HG02885 (cell line): ENCODE measurements at regions not wholly inside any gene's neighbourhood (a gene's known extent, or its start where the extent isn't known, plus 50 kb on each side); places are given as distances from the start of the nearest gene placed in this dataset.

Source experiments
- ATAC-seq: cut with Tn5 transposase; IDR thresholded peaks from one replicate; pipeline ENCODE4 v1.9.1; 2021; ENCODE audit warnings: mild to moderate bottlenecking; ENCODE audit not compliant: unreplicated experiment, poor library complexity

DNA sequence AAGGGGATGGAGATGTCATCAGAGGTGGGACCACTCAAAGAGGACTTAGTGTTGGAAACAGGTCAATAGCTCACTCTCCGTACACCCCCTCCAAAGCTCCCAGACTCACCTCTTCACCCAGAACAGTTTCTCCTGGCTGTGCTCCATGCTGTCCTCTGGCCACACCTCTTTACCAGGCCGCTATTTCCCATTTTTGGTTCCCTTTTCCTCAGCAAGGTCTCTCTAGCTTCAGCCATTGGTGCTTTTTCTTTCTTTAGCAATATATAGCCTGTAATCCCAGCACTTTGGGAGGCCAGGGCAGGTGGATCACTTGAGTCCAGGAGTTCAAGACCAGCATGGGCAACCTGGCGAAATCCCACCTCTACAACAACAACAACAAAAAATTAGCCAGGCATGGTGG, 123.6 kb upstream of the SMAD3 start:
- no peak for ATAC-seq

DNA sequence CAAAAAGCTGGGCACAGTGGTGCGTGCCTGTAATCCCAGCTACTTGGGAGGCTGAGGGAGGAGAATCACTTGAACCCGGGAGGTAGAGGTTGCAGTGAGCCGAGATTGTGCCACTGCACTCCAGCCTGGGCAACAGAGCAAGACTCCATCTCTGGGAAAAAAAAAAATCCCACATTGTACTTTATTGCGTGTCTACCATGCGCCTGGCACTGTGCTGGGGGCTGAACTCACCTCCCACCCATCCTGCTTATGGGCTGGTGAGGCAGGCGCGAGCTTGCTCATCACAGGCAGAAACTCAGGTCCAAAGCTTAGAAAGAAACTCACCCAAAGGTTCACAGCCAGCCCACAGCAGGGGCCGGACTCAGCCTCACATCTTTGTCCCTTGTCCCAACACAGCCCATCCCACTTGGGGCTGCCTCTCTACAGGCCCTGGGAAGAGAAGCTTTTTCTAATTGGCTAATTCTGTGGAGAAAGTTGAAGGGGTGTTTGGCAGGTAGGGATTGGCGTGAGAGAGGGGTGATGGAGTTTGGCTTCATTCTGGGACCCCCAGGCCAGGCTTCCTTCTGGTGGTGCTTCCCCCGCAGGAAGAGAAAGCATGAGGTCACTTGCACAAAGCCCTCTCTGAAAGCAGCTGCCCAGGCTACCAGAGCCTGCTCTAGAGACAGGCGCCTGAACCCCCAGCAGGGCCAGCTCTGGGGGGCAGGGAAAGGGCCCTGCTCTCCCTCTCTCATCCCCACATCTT, 122.6 kb upstream of the SMAD3 start:
- no peak for ATAC-seq

DNA sequence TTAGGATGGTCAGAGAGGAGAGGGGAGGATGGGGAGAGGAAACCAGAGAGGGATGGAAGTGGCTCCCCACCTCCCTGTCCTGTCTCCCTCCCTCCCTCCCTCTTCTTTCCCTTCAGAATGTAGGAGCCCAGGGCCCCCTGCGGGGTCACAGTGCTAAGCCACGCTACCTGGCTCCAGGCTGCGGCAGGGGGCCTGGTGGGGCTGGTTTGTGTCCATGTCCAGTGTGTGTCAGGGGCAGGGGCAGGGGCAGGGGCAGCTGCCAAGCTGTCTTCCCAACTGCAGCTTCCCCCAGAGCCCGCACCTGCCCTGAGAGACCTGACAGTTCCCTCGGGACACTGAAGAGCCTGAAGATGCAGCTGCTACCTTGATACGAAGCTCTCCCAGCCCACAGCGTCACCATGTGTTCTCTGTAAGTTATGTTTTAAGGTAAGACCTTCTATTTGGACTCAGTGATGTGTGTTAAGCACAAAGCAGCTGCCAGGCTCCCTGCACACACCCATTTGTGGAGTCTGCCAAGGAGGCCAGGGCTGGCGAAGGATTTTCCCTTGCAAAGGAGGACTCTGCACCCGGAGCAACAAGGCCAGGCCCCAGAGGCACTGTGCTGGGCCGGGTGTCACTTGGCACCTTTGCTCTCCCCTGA, 121.8 kb upstream of the SMAD3 start:
- ATAC-seq, result no peak

DNA sequence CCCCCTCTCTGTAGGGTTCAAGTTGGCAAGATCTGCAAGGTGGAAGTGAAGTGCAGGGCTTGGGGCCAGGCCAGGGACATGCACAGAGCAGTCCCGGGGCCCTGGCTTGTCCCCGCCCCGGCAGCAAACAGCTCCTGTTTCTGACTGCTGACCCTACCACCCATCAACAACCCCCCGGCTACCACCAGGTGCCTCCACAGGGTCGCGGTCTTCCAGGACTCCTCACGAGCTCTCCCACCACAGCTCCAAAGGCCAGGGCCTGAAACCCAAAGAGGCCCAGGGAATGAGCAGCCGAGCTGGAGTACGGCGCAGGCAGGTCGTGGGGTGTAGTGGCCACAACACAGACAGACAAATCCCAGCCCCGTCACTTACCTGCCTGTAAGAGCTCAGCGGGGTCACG, 121.3 kb upstream of the SMAD3 start:
- no peak for ATAC-seq

DNA sequence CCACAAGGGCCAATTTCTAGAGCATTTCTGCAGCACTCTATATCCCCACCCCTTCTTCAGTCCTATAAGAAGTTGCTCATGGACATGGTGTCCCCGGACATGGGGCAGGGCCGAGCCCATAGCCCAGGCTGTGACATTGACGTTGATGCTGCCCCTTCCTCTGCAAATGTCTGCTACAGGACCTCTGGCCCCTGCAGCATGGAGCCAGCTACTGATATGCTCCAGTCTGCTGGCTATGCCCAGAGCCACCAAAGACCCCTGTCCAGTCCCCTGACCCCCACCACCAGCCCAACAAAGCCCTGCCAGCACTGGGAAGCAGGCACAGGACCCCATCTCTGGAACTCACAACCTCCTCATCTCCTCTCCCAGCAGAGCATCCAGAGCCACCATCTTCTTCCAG, 120.1 kb upstream of the SMAD3 start:
- no peak for ATAC-seq

DNA sequence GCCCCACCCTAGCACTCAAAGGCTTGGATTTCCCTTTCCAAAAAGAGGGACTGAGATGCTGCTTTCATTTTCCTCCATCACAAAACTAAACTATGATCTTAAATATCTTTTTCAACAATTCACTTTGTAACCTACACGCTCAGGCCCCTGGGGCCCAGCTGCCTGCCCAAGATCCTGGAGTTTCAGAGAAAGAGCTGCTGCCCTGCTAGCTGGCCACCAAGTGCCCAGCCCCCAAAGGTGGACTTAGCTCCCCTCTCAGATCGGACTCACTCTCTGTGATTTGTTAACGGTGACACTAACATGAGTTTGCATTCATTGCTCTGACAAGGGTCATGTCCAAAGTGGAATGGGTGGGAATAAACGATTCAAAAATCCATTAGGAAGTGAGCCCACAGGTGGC, 119.6 kb upstream of the SMAD3 start:
- ATAC-seq, result no peak

DNA sequence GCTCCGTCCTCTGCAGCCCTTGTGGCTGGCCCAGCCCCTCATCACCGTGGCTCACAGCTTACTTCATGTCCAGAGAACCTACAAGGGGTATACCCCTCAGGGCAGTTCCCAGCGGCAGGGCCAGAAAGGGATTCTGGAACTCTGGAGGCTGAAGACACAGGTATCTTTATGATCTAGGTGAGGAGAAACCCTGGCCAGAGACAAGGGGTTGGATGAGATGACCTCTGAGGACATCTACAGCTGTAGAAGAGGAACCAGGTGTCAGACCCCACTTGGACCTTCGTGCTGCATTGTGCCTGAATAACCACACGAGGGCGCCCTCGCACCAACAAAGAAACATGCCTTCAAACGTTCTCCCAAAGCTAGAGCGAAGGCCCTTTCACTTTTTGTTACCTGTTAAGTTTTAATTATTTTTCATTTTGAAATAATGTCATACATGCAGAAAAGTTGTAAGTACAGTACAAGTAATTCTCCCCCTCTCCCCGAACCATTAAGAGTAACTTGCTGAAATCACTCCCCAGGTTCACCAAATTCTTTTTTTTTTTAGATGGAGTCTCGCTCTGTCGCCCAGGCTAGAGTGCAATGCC, 118.7 kb upstream of the SMAD3 start:
- peak; percentile 56 for ATAC-seq

DNA sequence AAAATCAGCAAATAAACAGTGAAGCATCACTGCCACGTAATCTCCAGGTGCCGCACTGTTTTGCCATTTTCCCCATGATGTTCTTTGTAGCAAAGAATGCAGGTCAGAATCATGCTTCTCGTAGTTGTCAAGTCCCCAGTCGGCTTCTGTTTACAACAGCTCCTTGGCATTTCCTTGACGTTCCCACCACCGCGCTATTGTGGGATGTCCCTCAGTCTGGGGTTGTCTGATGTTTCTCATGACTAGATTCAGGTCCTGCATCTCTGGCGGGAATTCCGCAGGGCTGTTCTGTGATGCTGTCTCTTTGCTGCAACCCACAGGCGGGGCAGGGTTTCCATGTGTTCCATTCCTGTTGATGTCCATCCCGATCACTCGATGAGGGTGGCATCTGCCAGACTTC, 117.9 kb upstream of the SMAD3 start:
- ATAC-seq, result no peak

DNA sequence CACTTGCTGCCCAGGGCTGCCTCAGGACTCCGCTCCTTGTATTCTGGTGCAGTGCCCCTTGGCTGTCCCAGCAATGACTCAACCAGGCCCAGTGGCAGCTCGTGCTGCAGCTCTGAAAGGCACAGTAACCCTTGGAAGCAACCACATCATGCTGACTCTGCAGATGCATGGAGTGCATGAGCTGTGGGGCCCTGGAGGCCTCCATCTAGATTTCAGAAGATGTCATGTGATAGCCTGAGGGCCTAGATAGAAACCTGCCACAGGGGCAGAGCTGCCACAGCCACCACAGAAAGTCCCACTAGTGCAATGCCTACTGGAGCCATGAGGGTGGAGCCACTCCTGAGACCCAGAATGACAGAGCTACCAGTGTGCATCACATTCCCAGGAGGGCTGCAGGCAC, 117.1 kb upstream of the SMAD3 start:
- no peak for ATAC-seq

DNA sequence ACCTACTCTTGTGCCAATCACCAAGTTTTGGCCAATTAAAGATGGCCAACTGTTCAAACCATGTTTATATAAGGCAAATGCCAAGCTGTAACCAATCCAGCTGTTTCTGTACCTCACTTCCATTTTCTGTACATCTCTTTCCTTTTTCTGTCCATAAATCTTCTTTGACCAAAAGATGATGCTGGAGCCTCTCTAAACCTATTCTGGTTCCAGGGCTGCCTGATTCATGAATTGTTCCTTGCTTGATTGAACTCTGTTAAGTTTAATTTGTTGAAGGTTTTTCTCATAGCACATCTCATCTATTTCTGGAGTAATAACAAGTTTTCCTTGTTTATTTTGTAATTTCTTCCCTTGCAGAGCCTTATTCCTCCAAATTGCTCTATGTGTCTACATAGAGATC, 115.3 kb upstream of the SMAD3 start:
- ATAC-seq, result no peak

DNA sequence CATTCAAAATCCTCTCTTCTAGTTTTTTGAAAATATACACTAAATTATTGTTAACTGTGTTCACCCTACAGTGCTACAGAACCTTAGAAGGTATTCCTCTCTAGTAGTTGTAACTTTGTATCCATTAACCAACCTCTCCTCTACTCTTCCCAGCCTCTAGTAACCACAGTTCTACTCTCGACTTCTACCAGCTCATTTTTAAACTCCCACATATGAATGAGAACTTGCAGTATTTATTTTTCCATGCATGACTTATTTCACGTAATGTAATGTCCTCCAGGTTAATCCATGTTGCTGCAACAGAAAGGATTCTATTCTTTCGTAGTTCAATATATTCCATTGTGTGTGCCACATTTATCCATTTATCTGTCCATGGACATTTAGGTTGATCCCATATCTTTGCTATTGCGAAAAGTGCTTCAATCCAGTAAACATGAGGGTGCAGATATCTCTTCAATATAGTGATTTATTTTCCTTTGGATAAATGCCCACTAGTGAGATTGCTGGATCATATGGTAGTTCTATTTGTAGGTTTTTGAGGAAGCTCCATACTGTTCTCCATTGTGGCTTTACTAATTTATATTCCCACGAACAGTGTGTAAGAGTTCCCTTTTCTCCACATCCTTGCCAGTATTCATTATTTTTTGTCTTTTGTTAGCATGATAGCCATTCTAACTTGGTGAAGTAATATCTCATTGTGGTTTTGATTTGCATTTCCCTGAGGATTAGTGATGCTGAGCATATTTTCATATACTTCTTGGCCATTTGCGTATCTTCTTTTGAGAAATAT, 113.7 kb upstream of the SMAD3 start:
- ATAC-seq, result no peak

DNA sequence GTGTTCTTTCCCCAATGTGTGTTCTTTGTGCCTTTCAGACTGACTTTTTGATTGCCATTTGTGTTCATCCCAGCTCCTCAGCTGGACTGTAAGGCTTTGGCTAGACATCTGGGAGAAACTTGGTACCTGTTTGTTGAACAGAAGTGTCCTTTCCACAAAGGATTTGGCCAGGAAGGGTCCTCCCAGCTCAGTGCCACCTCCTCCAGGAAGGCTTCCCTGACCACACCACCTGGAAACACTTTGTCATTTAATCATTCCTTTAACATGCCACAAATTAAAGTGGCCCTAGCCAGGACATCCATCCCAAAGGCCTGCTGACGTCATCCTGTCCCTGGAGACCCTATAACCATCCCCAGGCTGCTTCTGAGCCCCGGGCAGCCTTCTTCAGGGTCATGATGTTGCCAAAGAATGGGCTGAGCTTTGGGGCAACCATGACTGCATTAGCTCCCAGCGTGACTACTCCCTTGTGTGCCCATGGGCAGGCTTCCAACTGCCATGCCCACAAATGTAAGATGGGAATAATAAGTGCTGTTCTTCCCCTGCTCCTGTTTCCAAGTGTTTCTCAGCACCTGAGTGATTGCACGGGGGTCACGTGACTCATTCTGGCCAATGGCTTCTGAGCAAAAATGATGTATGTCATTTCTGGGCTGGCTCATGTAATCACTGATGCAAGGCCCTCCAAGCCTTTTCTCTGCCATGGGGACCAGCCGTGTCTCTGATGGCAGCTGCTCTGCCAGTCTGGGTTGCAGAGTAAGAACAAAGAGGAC, 112.5 kb upstream of the SMAD3 start:
- ATAC-seq, result no peak

DNA sequence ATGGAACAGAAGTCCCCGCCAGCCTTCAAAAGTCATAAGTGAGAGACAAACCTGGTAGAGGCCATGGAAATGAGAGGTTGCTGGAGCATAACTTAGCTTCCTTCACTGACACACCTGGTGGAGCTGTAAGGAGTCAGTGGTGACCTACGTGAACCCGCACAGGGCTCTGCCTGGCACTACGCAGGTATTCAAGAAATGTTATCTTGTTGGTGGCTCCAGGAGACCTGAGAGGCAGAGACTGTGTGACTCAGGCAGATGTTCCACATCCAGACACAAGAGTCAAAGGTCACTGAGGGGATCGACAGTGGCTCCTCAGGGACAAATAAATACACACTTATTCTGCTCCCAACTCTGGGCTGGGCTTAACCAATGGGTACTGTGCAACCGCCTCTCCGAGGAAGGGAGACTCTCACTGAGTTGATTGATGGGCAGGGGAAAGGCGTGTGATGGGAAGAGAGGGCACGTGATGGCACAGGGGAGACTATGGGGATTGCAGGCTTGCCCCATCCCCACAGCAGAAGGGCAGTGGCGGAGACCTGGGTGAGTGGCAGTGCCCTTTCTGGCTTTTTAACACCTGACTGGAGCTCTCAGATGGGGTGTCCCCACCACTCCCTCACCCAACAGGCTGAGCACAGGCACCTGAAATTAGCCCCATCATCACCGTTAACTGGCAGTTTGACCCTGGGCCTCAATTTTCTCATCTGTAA, 111.7 kb upstream of the SMAD3 start:
- ATAC-seq, result no peak

DNA sequence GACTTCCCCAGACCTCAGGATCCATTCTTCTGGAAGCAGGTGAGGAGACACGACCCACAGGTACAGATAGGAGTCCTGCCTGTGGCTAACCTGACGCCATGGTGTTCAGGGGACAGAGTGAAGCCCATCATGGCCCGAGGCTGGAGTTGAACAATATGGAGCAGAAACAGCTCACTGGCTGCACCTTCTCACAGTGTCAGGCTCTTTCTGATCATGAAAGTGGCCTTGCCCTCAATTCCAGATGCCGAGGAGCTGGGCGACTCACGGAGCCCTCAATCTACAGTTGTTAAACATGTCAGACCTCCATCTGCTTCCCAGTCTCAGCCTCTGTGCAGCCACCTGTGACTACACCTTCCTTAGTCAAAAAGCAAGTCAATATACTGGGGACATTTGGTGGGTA, 110.8 kb upstream of the SMAD3 start:
- no peak for ATAC-seq

DNA sequence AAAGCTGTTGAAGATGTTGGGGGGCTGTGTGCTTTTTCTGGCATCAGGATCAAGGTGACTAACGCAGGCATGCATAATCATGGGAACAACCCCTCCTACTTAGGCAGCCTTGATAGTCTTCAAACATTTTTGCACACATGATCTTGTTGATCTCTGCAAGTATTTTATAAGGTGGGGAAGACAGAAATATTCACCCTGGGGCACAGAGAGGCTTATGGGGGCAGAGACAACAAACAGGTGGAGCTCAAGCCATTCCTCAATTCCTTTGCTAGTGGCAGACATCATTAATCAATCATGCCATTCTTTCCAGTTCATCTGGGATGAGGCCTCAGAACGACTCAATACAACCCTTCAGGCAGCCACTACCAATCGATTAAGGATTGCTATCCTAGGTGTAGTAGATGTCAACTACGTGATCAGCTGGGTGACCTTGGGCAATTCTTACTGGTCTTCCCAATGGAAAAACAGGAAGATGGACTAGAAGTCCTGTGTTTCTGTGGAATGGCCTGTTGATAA, 110.3 kb upstream of the SMAD3 start:
- no peak for ATAC-seq

DNA sequence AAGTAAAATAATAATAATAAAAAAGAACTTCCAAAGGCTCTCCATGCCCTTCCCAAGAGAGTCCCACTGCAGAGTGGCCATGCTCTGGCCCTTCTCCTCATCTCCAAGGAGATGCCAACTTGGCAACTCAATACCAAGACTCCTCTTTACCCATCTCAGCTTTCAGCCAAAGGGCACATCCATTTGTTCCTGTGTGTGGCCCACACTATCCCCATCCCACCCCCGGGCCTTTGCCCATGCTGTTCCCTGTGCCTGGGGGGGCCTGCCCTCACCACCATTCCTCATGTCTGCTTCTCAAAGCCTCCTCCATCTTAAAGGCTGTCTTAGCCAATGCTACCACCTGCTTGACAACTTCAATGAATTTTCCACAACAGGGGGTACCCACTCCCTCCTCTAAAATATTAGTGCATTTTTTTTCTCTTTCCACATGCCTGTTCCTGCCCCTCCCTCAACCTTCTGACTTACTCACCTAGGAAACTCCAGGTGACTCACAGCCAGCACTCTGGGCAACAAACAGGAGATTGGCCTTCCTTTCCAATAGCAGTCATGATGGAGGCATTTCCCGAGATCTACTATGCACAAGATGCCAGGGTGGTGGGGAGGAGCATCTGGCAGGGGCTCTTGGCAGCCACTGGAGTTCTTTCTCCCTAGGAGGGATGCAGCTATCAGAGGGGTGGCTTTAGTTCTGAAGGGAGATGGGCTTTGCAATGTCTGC, 109.4 kb upstream of the SMAD3 start:
- ATAC-seq, result no peak

DNA sequence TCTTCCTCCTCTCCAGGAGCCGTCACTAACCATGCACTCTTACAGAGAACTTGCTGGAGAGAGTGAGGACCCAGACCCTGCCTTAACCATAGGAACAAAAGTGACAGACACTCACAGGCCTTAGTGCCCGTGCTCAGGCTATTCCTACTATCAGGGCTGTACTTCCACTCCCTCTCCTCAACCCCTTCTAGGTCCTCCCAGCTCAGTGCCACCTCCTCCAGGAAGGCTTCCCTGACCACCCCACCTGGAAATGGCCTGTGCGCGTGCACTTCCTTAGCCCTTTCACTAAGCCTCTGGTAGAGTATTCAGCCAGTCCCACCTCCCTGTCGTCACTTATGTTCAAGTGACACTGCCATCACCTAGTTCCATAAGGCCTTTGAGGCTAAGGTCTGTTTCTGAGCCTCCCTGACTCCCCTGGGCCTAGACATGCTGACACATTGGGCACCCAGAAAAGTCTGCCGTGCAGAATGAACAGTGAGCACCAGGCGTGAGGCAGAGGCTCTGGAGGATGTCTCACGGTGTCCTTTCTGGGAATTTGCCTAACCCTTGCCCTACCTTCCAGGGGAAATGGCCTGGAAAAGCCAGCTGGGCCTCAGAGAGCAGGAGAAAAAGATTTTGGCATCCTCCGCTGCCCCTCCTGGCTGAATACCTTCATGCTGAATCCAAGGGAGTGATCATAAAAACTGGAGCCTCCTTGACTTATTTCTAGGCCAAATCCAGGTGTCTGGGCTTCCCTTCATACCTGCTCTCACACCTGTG, 108.6 kb upstream of the SMAD3 start:
- ATAC-seq, result no peak

DNA sequence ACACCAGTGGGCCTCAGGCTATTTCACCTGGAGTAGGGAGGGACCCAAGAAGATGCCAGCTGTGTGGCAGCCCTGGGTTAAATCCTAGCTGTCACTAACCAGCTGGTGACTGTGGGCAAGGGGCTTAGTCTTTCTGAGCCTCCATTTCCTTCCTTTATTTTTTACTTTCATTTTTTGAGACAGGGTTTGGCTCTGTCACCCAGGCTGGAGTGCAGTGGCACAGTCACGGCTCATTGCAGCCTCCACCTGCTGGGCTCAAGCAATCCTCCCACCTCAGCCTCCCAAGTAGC, 108.0 kb upstream of the SMAD3 start:
- ATAC-seq, result no peak
